Dendritic cell treated with granulocyte-macrophage colony-stimulating factor and Interleukin-4, amounts not matched to agents 40 ng/mL and 50 ng/mL, for 4 days (primary cell): ENCODE measurements at regions not wholly inside any gene's neighbourhood (a gene's known extent, or its start where the extent isn't known, plus 50 kb on each side); places are given as distances from the start of the nearest gene placed in this dataset.

Experiments used
- H3K27ac Mint-ChIP-seq: one replicate; pipeline ENCODE4 v1.8.0; 2022; ENCODE audit warnings: mild to moderate bottlenecking, mixed read lengths
- H3K27me3 Mint-ChIP-seq: one replicate; pipeline ENCODE4 v1.8.0; 2022; ENCODE audit warnings: mild to moderate bottlenecking, mixed read lengths
- H3K36me3 Mint-ChIP-seq: one replicate; pipeline ENCODE4 v1.8.0; 2022; ENCODE audit warnings: low read depth, mixed read lengths
- H3K4me1 Mint-ChIP-seq: one replicate; pipeline ENCODE4 v1.8.0; 2022; ENCODE audit warnings: low read depth, mixed read lengths
- H3K4me3 Mint-ChIP-seq: one replicate; pipeline ENCODE4 v1.8.0; 2022; ENCODE audit warnings: mild to moderate bottlenecking, moderate library complexity, mixed read lengths
- H3K9me3 Mint-ChIP-seq: one replicate; pipeline ENCODE4 v1.8.0; 2022; ENCODE audit warnings: mixed read lengths
- intact Hi-C: fragments of 100-400 bp; cut with micrococcal nuclease; formaldehyde crosslinking; loops from one replicate; pipeline ENCODE4 v1.15.0; 2022

- intact Hi-C loops = no loop called here
- Mint-ChIP-seq H3K27ac (no peak overlapping the region), H3K27me3 (peaks cover 37% of the 10 kb centered on the region), H3K4me3 (no peak overlapping the region), H3K9me3 (no peaks in the 10 kb centered on the region), H3K36me3 (no peaks in the 10 kb centered on the region), H3K4me1 (peaks cover under 1% of the 10 kb centered on the region)
Measured at GRCh38 chr10:77716458-77717317, 79.1 kb upstream of the KCNMA1 start.

- Mint-ChIP-seq H3K36me3 (no peaks in the 10 kb centered on the region), H3K27me3 (peaks cover 47% of the 10 kb centered on the region), H3K4me3 (no peak overlapping the region), H3K27ac (no peak overlapping the region), H3K9me3 (no peaks in the 10 kb centered on the region), H3K4me1 (peaks cover 12% of the 10 kb centered on the region)
- intact Hi-C loops = no loop called here
Measured at GRCh38 chr10:77715536-77715935, 77.9 kb upstream of the KCNMA1 start.

GRCh38 chr10:77715088-77715487 is 77.5 kb upstream of the KCNMA1 start:
- Mint-ChIP-seq H3K27me3 (peaks cover 51% of the 10 kb centered on the region), H3K4me3 (no peak overlapping the region), H3K27ac (no peak overlapping the region), H3K4me1 (peaks cover 12% of the 10 kb centered on the region), H3K36me3 (no peaks in the 10 kb centered on the region), H3K9me3 (no peaks in the 10 kb centered on the region)
- intact Hi-C loops = no loop called here

- H3K27ac Mint-ChIP-seq = no peak overlapping the region
- intact Hi-C loops = loop anchor here (2.0 kb wide), 1 partner anchor 539 kb away; no protein-coding TSS in a partner anchor
Measured at GRCh38 chr10:77713521-77714280, 76.1 kb upstream of the KCNMA1 start.

GRCh38 chr10:77712207-77712606 is 74.6 kb upstream of the KCNMA1 start:
- H3K4me3 Mint-ChIP-seq = no peak overlapping the region
- intact Hi-C loops = loop anchor here (2.0 kb wide), 1 partner anchor 537 kb away; no protein-coding TSS in a partner anchor
- H3K27ac Mint-ChIP-seq = no peak overlapping the region
- H3K4me1 Mint-ChIP-seq = peaks cover 12% of the 10 kb centered on the region
- H3K9me3 Mint-ChIP-seq = no peaks in the 10 kb centered on the region
- peaks cover 57% of the 10 kb centered on the region for H3K27me3 Mint-ChIP-seq
- H3K36me3 Mint-ChIP-seq = no peaks in the 10 kb centered on the region

More at GRCh38 chr10:77713521-77714280, 76.1 kb upstream of the KCNMA1 start:
- Mint-ChIP-seq H3K9me3 (no peaks in the 10 kb centered on the region), H3K4me3 (no peak overlapping the region), H3K27me3 (peaks cover 53% of the 10 kb centered on the region), H3K36me3 (no peaks in the 10 kb centered on the region), H3K4me1 (peaks cover 12% of the 10 kb centered on the region)

GRCh38 chr10:77711683-77712049 is 74.1 kb upstream of the KCNMA1 start:
- intact Hi-C loops = loop anchor here (2.0 kb wide), 1 partner anchor 537 kb away; no protein-coding TSS in a partner anchor
- Mint-ChIP-seq H3K4me1 (peaks cover 12% of the 10 kb centered on the region), H3K4me3 (no peak overlapping the region), H3K27me3 (peaks cover 57% of the 10 kb centered on the region), H3K27ac (no peak overlapping the region), H3K9me3 (no peaks in the 10 kb centered on the region), H3K36me3 (no peaks in the 10 kb centered on the region)

- Mint-ChIP-seq H3K36me3 (no peaks in the 10 kb centered on the region), H3K27me3 (peaks cover 57% of the 10 kb centered on the region), H3K4me1 (peaks cover 12% of the 10 kb centered on the region), H3K27ac (no peak overlapping the region), H3K4me3 (peak overlapping the region; percentile 69), H3K9me3 (no peaks in the 10 kb centered on the region)
- intact Hi-C loops = no loop called here
Measured at GRCh38 chr10:77710759-77711682, 73.4 kb upstream of the KCNMA1 start.

GRCh38 chr10:77710081-77710551 is 72.5 kb upstream of the KCNMA1 start:
- intact Hi-C loops = no loop called here
- H3K27ac Mint-ChIP-seq = no peak overlapping the region
- H3K4me1 Mint-ChIP-seq = peaks cover 12% of the 10 kb centered on the region
- H3K27me3 Mint-ChIP-seq = peaks cover 59% of the 10 kb centered on the region
- H3K36me3 Mint-ChIP-seq = no peaks in the 10 kb centered on the region
- H3K9me3 Mint-ChIP-seq = no peaks in the 10 kb centered on the region
- H3K4me3 Mint-ChIP-seq = no peak overlapping the region

GRCh38 chr10:77707570-77707969 is 70.0 kb upstream of the KCNMA1 start:
- Mint-ChIP-seq H3K4me1 (peaks cover 12% of the 10 kb centered on the region), H3K9me3 (no peaks in the 10 kb centered on the region), H3K36me3 (no peaks in the 10 kb centered on the region), H3K27me3 (peaks cover 42% of the 10 kb centered on the region), H3K27ac (no peak overlapping the region), H3K4me3 (no peak overlapping the region)
- intact Hi-C loops = no loop called here

GRCh38 chr10:77702166-77702565 is 64.6 kb upstream of the KCNMA1 start:
- Mint-ChIP-seq H3K4me3 (no peak overlapping the region), H3K27ac (no peak overlapping the region), H3K36me3 (no peaks in the 10 kb centered on the region), H3K27me3 (peaks cover 9% of the 10 kb centered on the region), H3K9me3 (no peaks in the 10 kb centered on the region), H3K4me1 (peaks cover 18% of the 10 kb centered on the region)
- intact Hi-C loops = no loop called here

GRCh38 chr10:77700086-77700485 is 62.5 kb upstream of the KCNMA1 start:
- no peak overlapping the region for H3K4me3 Mint-ChIP-seq
- H3K27me3 Mint-ChIP-seq = no peaks in the 10 kb centered on the region
- H3K9me3 Mint-ChIP-seq = no peaks in the 10 kb centered on the region
- H3K4me1 Mint-ChIP-seq = peaks cover 19% of the 10 kb centered on the region
- H3K36me3 Mint-ChIP-seq = no peaks in the 10 kb centered on the region
- no peak overlapping the region for H3K27ac Mint-ChIP-seq
- intact Hi-C loops = no loop called here

- Mint-ChIP-seq H3K27ac (no peak overlapping the region), H3K9me3 (no peaks in the 10 kb centered on the region), H3K4me3 (no peak overlapping the region), H3K4me1 (peaks cover 21% of the 10 kb centered on the region), H3K36me3 (no peaks in the 10 kb centered on the region), H3K27me3 (peaks cover 2% of the 10 kb centered on the region)
- intact Hi-C loops = no loop called here
Measured at GRCh38 chr10:77699080-77699645, 61.6 kb upstream of the KCNMA1 start.

GRCh38 chr10:77698267-77698931 is 60.8 kb upstream of the KCNMA1 start:
- Mint-ChIP-seq H3K27ac (no peak overlapping the region), H3K36me3 (no peaks in the 10 kb centered on the region), H3K9me3 (no peaks in the 10 kb centered on the region), H3K4me3 (no peak overlapping the region), H3K27me3 (peaks cover 4% of the 10 kb centered on the region), H3K4me1 (peaks cover 23% of the 10 kb centered on the region)
- intact Hi-C loops = no loop called here
